Hepatocyte (in vitro differentiated cells): ENCODE measurements at regions not wholly inside any gene's neighbourhood (a gene's known extent, or its start where the extent isn't known, plus 50 kb on each side); places are given as distances from the start of the nearest gene placed in this dataset.
A peak's percentile ranks its signal among the peaks of the same experiment; 100 is the strongest.

Experiments used
- DNase-seq: peaks from one replicate; pipeline ENCODE4 v3.0.0-alpha.2; 2016; ENCODE audit warnings: low spot score
- H2AFZ ChIP-seq: fragments of 200-600 bp; sonication (generic); 2 replicates; pipeline ENCODE4 v1.6.0; 2016; ENCODE audit warnings: antibody characterized with exemption, mild to moderate bottlenecking
- H3K27ac ChIP-seq: fragments of 200-600 bp; sonication (generic); 2 replicates; pipeline ENCODE4 v1.5.1; 2016; ENCODE audit warnings: mild to moderate bottlenecking
- H3K27me3 ChIP-seq: fragments of 200-600 bp; sonication (generic); 2 replicates; pipeline ENCODE4 v1.6.1; 2016
- H3K36me3 ChIP-seq: fragments of 200-600 bp; sonication (generic); replicated peaks from 2 replicates; pipeline ENCODE4 v1.5.1; 2016; ENCODE audit warnings: low read depth; ENCODE audit not compliant: insufficient read depth
- H3K4me1 ChIP-seq: fragments of 200-600 bp; sonication (generic); 2 replicates; pipeline ENCODE4 v1.5.1; 2016; ENCODE audit warnings: mild to moderate bottlenecking, moderate library complexity; ENCODE audit not compliant: insufficient read depth
- H3K4me2 ChIP-seq: fragments of 200-600 bp; sonication (generic); 2 replicates; pipeline ENCODE4 v1.6.0; 2016
- H3K4me3 ChIP-seq: fragments of 200-600 bp; sonication (generic); 2 replicates; pipeline ENCODE4 v1.5.1; 2016; ENCODE audit warnings: mild to moderate bottlenecking
- H3K79me2 ChIP-seq: fragments of 200-600 bp; sonication (generic); 2 replicates; pipeline ENCODE4 v1.6.0; 2017; ENCODE audit warnings: mild to moderate bottlenecking
- H3K9me2 ChIP-seq: fragments of 200-600 bp; sonication (generic); replicated peaks from 2 replicates; pipeline ENCODE4 v1.6.0; 2017; ENCODE audit warnings: mild to moderate bottlenecking; ENCODE audit not compliant: insufficient read depth
- H3K9me3 ChIP-seq: fragments of 200-600 bp; sonication (generic); 2 replicates; pipeline ENCODE4 v1.5.1; 2016; ENCODE audit warnings: low read depth, mild to moderate bottlenecking
- H4K20me1 ChIP-seq: fragments of 200-600 bp; sonication (generic); 2 replicates; pipeline ENCODE4 v1.6.0; 2016; ENCODE audit warnings: mild to moderate bottlenecking; ENCODE audit not compliant: insufficient read depth, poor library complexity, severe bottlenecking
- CTCF ChIP-seq: fragments of 200-600 bp; sonication (generic); IDR thresholded peaks from 2 replicates; pipeline ENCODE4 v1.5.1; 2016; ENCODE audit warnings: antibody characterized with exemption, mild to moderate bottlenecking; ENCODE audit not compliant: poor library complexity
- EZH2 ChIP-seq: fragments of 200-600 bp; sonication (generic); IDR thresholded peaks from 2 replicates; pipeline ENCODE4 v1.6.1; 2016; ENCODE audit warnings: antibody characterized with exemption, mild to moderate bottlenecking, borderline replicate concordance
- EZH2phosphoT487 ChIP-seq: fragments of 200-600 bp; sonication (generic); IDR thresholded peaks from one replicate; pipeline ENCODE4 v1.6.1; 2018; ENCODE audit warnings: antibody characterized with exemption, mild to moderate bottlenecking, low read depth, moderate library complexity; ENCODE audit not compliant: unreplicated experiment, severe bottlenecking
- WGBS: methylation state at CpG from one replicate; pipeline ENCODE4 v1.1.6; 2016; ENCODE audit warnings: low lambda C conversion rate; ENCODE audit errors: missing lambda C conversion rate; 5-methylcytosine and 5-hydroxymethylcytosine counted together

GRCh38 chr2:16067866-16068551 is 127.7 kb downstream of the MYCN start:
- no peak for TF ChIP-seq EZH2phosphoT487
- H3K79me2 ChIP-seq, result no peaks in the 10 kb centered on the region
- H3K27ac ChIP-seq, result no peak overlapping the region
- no peaks in the 10 kb centered on the region for H3K9me3 ChIP-seq
- no peak overlapping the region for H3K4me2 ChIP-seq
- H3K27me3 ChIP-seq, result no peaks in the 10 kb centered on the region
- no peak overlapping the region for H3K4me3 ChIP-seq
- no peak overlapping the region for H2AFZ ChIP-seq
- peaks cover 33% of the 10 kb centered on the region for H3K4me1 ChIP-seq
- peak; percentile 35 for DNase-seq
- WGBS, result 57% methylated on average over 11 of the region's 11 CpGs
- H4K20me1 ChIP-seq, result no peaks in the 10 kb centered on the region
- H3K9me2 ChIP-seq, result no peaks in the 10 kb centered on the region
- no peaks in the 10 kb centered on the region for H3K36me3 ChIP-seq

- Histone ChIP-seq H2AFZ (no peak overlapping the region), H3K27ac (no peak overlapping the region), H3K4me2 (no peak overlapping the region), H3K79me2 (no peaks in the 10 kb centered on the region), H4K20me1 (no peaks in the 10 kb centered on the region), H3K27me3 (no peaks in the 10 kb centered on the region), H3K4me1 (peaks cover 33% of the 10 kb centered on the region), H3K9me3 (no peaks in the 10 kb centered on the region), H3K36me3 (no peaks in the 10 kb centered on the region), H3K9me2 (no peaks in the 10 kb centered on the region), H3K4me3 (no peak overlapping the region)
- WGBS, result 70% methylated on average over 5 of the region's 5 CpGs
- no peak for DNase-seq
- TF ChIP-seq EZH2 (no peak), EZH2phosphoT487 (no peak), CTCF (no peak)
Measured at GRCh38 chr2:16067444-16067843, 127.1 kb downstream of the MYCN start.

- WGBS, result 66% methylated on average over 10 of the region's 10 CpGs
Measured at GRCh38 chr2:16067037-16067406, 126.7 kb downstream of the MYCN start.

More at GRCh38 chr2:16067037-16067406, 126.7 kb downstream of the MYCN start:
- no peaks in the 10 kb centered on the region for H4K20me1 ChIP-seq
- no peaks in the 10 kb centered on the region for H3K27me3 ChIP-seq
- H3K9me2 ChIP-seq, result no peaks in the 10 kb centered on the region
- H3K4me2 ChIP-seq, result no peak overlapping the region
- TF ChIP-seq EZH2 (no peak), EZH2phosphoT487 (no peak), CTCF (no peak)
- H3K4me1 ChIP-seq, result peaks cover 33% of the 10 kb centered on the region
- no peaks in the 10 kb centered on the region for H3K36me3 ChIP-seq
- no peaks in the 10 kb centered on the region for H3K9me3 ChIP-seq
- H3K4me3 ChIP-seq, result no peak overlapping the region
- H2AFZ ChIP-seq, result no peak overlapping the region
- no peak for DNase-seq
- no peak overlapping the region for H3K27ac ChIP-seq
- no peaks in the 10 kb centered on the region for H3K79me2 ChIP-seq
